ENCODE measurements at regions not wholly inside any gene's neighbourhood (a gene's known extent, or its start where the extent isn't known, plus 50 kb on each side); places are given as distances from the start of the nearest gene placed in this dataset.

DNA sequence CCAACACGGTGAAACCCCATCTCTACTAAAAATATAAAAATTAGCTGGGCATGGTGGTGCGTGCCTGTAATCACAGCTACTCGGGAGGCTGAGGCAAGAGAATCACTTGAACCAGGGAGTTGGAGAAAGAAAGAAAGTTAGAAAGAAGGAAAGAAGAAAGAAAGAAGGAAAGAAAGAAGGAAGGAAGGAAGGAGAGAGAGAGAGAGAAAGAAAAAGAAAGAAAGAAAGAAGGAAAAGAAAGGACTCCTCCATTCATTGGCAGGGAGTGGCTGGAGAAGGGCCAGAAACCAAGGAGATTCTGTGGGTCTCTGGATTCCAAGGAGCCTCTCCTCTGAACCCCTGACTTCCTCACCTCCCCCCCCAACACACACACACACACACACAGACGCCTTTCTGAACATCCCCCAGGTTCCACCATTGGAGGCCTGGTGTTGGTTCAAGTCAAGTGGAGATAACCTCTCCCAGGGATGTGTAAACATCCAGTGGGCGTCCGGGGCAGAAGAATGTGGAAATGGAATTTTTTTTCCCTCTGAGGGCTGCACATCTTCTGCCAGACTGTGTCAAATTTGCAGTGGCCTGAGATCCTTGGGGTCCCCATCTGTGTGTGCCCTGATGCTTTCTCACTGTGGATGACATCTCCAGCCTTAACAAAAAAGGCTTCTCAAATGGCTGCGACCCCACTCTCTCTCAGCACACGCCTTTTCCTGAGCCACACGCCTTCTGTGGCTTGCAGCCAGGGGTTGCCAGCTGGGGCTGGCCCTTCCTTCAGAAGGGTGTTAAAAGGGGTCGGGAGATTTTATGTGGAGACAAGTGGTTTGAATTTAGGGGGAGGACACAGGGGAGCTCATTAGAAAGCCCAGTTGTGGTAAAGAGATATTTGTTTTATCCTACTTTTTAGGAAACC, 109.3 kb upstream of the HAND1 start:
- Mint-ChIP-seq H3K4me3 (no peak overlapping the region), H3K9me3 (no peaks in the 10 kb centered on the region), H3K27me3 (ENCODE audit: low read depth in 3 of 3) (peaks cover 2 to 6% (median 4%) of the 10 kb centered on the region in 3 donors), H3K27ac (no peak overlapping the region), H3K4me1 (no peaks in the 10 kb centered on the region), H3K36me3 (no peaks in the 10 kb centered on the region)
- DNase-seq, result no peak

DNA sequence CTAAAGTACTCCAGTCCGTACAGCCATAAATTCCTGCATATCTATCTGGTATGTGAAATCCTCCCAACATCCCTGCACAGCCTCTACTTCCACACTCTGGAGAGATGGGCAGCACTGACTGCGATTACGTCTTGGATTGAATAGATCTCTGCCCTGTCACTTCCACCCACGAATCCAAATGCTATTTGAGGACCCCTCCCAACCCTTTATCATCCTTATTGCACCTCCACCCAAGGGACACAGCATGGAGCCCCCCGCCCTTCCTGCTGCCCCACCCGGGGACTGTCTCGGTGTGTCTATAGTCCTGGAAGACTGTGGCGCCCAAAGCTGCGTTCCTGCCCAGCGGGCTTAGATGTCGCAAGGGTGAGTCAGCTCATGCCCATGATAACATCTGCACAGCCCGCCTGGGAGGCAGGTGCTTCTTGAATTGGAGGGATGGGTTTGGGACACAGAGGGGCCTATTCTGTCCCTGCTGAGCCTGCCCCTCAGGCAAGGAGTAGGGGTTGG, 105.7 kb upstream of the HAND1 start:
- Mint-ChIP-seq H3K9me3 (no peaks in the 10 kb centered on the region), H3K4me3 (no peak overlapping the region), H3K36me3 (no peaks in the 10 kb centered on the region), H3K27me3 (ENCODE audit: low read depth in 3 of 3) (peaks cover 0 to 6% (median 4%) of the 10 kb centered on the region in 3 donors), H3K27ac (no peak overlapping the region), H3K4me1 (no peaks in the 10 kb centered on the region)
- DNase-seq, result no peak

DNA sequence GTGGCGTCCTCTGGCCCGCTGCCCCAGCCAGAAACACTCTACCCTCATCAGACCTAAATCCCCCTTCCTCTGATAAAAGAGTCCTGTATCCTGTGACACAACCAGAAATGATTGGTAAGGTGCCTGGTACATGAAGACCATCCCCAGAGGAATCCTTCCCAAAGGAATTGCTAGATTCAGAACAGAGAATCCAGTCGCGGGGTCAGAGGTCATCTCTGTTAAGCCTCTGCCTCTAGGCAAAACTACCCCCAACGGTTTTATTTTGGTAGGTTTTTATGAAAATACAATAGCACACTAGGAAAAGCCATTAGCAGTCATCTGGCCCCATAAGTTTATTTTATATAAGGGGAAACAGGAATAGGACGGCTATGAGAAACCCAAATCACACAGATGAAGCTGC, 102.4 kb upstream of the HAND1 start:
- no peaks in the 10 kb centered on the region for H3K4me1 Mint-ChIP-seq
- H3K36me3 Mint-ChIP-seq, result no peaks in the 10 kb centered on the region
- H3K4me3 Mint-ChIP-seq, result no peak overlapping the region
- peaks cover 2 to 7% (median 2%) of the 10 kb centered on the region in 3 donors for H3K27me3 Mint-ChIP-seq (ENCODE audit: low read depth in 3 of 3)
- no peaks in the 10 kb centered on the region for H3K9me3 Mint-ChIP-seq
- H3K27ac Mint-ChIP-seq, result no peak overlapping the region
- DNase-seq, result no peak

DNA sequence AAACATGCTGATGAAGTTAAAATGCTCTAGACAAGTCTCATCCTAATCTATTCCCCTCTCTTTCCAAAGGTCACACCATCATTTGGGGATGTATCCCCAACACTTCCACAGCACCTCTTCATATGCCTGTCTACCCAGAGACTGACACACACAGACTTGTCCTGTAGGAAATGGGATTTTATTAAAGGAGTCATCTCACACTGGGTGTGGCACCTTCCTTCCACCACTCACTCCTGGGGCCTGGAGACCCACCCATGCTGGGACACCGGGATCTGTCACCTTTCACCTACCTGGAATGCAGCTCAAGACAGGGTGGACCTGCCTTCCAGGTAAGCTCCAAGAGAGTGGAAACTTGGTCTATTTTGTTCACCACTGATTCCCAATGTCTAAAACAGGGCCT, 99.4 kb upstream of the HAND1 start:
- H3K9me3 Mint-ChIP-seq, result no peaks in the 10 kb centered on the region

DNA sequence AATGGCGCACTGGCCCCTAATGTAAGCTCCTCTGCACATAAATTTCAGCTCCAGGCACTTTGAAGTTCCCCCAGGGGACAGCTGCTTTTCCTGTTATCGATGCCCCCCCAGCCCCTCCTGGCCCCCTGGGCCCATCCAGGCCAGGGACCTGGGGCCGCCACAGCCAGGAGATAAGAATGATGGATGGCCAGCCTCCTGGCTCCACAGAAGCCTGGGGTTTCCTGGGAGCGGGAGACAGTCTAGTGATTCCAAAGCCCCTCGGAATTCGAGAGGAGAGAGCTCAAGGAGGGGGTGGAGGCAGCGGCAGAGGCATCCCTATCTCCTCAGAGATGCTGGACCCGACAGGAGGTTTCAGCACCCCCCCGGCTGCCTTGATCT, 98.4 kb upstream of the HAND1 start:
- peaks cover under 1 to 12% (median 2%) of the 10 kb centered on the region in 3 donors for H3K27me3 Mint-ChIP-seq (ENCODE audit: low read depth in 3 of 3)

More for the DNA sequence above, 99.4 kb upstream of the HAND1 start:
- Mint-ChIP-seq H3K27ac (no peak overlapping the region), H3K27me3 (ENCODE audit: low read depth in 3 of 3) (peaks cover 0 to 10% (median 2%) of the 10 kb centered on the region in 3 donors), H3K4me1 (no peaks in the 10 kb centered on the region), H3K36me3 (no peaks in the 10 kb centered on the region), H3K4me3 (no peak overlapping the region)
- no peak for DNase-seq

DNA sequence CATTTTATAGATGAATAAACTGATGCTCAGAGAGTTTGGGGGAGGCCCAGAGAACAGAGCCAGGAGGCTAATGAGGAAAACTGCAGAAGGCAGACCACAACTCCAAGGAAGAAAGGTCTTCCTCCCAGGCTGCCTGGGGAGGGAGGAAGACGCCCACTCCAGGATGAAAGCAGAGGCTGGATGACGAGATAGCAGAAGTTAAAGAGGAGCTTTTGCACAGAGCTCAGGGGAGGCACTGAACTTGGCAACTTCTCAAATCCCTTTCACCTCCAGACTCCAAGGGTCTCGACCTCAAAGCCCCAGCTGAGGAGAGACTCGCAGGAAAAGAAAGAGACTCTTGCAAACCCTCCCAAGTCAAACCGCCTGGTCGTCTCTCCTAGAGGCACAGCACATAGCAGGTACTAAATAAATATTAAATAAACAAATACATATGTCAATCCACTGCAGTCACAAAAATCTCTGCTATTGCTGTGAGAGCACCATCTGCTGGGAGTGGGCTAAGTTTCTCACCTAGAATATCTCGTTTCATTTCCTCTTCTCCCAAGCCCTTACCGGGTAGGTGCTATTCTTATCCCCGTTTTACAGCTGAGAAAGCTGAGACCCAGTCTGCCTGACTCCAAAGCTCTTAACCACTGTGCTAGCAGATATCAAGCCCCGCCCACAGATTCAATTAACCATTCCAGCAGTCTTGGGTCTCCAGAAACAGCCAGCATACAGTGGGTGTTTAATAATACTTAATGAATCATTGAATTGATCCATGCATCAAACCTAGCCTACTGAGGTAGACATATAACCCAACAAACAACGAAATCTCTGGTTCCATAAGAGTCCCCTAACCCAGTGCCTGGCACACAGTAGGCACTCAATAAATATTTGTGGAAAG, 97.8 kb upstream of the HAND1 start:
- Mint-ChIP-seq H3K27me3 (ENCODE audit: low read depth in 3 of 3) (peaks cover 2 to 12% (median 2%) of the 10 kb centered on the region in 3 donors), H3K9me3 (no peaks in the 10 kb centered on the region), H3K4me3 (no peak overlapping the region), H3K27ac (no peak overlapping the region), H3K36me3 (no peaks in the 10 kb centered on the region), H3K4me1 (no peaks in the 10 kb centered on the region)
- DNase-seq, result no peak

More for the DNA sequence above, 98.4 kb upstream of the HAND1 start:
- no peak overlapping the region for H3K4me3 Mint-ChIP-seq
- H3K4me1 Mint-ChIP-seq, result no peaks in the 10 kb centered on the region
- DNase-seq, result no peak
- no peaks in the 10 kb centered on the region for H3K36me3 Mint-ChIP-seq
- H3K27ac Mint-ChIP-seq, result no peak overlapping the region
- H3K9me3 Mint-ChIP-seq, result no peaks in the 10 kb centered on the region

DNA sequence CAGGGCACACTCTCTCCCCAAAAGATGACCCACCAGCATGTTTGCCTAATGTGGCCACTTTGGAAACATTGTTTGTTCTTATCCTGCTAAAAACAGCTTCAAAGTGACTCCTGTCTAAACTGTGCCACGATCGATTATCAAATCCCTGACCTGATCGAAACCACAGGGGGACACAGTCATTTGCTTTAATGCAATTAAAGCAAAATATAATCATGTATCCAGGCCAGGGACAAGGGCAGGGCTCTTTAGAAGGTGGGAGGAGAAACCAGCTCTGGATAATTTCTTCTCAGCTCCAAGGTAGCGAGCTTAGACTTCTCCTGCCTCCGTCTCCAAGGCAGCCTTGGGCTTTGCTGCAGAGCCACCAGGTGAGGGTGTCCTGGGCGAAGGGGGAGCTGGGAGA, 95.0 kb upstream of the HAND1 start:
- no peak overlapping the region for H3K27ac Mint-ChIP-seq
- no peak overlapping the region for H3K4me3 Mint-ChIP-seq
- H3K27me3 Mint-ChIP-seq (ENCODE audit: low read depth in 3 of 3), result peaks cover 2 to 14% (median 6%) of the 10 kb centered on the region in 3 donors
- no peaks in the 10 kb centered on the region for H3K4me1 Mint-ChIP-seq
- no peak for DNase-seq
- no peaks in the 10 kb centered on the region for H3K36me3 Mint-ChIP-seq
- H3K9me3 Mint-ChIP-seq, result no peaks in the 10 kb centered on the region

DNA sequence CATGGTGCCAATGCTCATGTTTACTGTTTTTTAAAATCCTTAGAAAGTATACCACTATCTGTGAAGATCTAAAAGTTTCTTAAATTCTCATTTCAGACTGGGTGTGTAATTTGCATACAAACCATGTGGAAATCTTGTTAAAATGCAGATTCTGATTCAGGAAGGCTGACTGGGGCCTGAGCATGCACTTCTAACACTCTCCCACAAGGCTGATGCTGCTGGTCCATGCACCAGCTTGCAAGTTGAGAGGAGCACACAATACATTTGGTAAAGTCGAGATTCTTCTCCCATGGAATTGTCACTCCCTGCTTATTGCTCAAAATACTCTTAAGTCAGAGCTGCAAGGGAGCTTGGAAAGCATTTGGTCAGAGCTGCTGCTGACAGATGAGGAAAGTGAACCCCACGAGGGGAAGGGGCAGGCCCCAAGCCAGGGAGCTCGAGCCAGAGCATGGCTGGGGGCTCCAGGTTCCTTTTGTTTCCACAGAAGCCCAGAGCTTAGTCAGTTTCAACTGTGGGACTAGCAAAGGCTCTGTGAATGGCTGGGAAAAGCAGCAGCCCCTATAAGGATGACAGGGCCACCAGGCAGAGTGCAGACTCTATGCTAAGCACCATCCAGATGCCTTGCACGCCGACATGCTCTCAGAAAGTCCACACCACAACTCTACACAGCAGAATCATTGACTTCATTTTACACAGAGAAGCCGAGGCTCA, 93.5 kb upstream of the HAND1 start:
- DNase-seq, result no peak
- no peak overlapping the region for H3K27ac Mint-ChIP-seq
- no peaks in the 10 kb centered on the region for H3K36me3 Mint-ChIP-seq
- no peak overlapping the region for H3K4me3 Mint-ChIP-seq
- H3K9me3 Mint-ChIP-seq, result no peaks in the 10 kb centered on the region
- no peaks in the 10 kb centered on the region for H3K4me1 Mint-ChIP-seq
- peaks cover 4 to 9% (median 4%) of the 10 kb centered on the region in 3 donors for H3K27me3 Mint-ChIP-seq (ENCODE audit: low read depth in 3 of 3)

DNA sequence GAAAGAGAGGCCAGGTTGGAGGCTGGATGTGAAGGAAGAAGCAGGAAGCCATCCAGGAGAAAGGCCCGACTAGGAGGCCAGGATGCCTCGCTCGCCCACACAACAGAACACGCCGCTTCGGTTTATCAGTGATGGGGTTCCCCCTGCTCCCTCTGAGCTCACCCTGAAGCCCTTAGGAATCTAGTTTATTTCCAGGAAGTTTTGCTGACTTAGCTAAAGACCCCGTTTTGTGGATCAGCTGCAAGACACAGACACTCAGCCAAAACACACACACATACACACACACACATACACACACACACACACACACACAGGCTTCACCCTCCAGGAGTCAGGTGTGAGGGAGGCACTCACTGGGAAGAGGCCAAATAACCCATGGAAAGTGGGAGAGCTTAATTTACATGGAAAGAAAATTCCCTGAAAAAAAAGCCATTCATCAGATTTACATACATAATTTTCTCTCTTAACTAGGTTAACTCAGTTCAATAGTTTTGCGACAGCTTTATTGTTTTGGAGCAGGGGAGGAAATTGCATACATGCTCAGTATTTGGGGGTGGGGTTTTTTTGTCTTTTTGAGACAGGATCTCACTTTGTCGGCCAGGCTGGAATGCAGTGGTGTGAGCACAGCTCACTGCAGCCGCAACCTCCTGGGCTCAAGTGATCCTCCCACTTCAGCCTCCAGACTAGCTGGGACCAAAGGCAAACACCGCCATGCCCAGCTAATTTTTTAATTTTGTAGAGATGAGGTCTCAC, 92.7 kb upstream of the HAND1 start:
- Mint-ChIP-seq H3K27ac (no peak overlapping the region), H3K36me3 (no peaks in the 10 kb centered on the region), H3K27me3 (ENCODE audit: low read depth in 3 of 3) (peaks cover 4 to 9% (median 5%) of the 10 kb centered on the region in 3 donors), H3K9me3 (no peaks in the 10 kb centered on the region), H3K4me1 (no peaks in the 10 kb centered on the region), H3K4me3 (no peak overlapping the region)
- no peak for DNase-seq

DNA sequence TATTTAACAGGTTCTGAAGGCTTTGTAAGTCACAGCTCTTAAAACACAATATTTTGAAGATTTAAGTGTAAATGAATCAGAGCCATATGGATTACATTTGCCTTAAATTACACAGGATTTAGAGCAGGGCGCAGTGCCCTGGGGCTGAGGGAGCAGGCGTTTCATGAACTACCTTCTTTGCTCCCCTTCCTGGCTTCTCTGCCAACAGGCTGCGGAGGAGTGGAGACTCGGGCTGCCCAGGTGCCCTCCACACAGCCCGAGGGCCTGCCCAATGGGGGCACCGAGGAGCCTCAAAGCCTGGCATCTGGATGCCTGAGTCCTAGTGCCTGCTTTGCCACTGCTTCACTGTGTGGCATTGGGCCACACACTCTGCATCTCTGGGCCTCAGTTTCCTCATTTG, 90.6 kb upstream of the HAND1 start:
- peaks cover 4 to 9% (median 6%) of the 10 kb centered on the region in 3 donors for H3K27me3 Mint-ChIP-seq (ENCODE audit: low read depth in 3 of 3)
- no peaks in the 10 kb centered on the region for H3K36me3 Mint-ChIP-seq
- no peaks in the 10 kb centered on the region for H3K4me1 Mint-ChIP-seq
- no peak overlapping the region for H3K27ac Mint-ChIP-seq
- H3K9me3 Mint-ChIP-seq, result no peaks in the 10 kb centered on the region
- H3K4me3 Mint-ChIP-seq, result no peak overlapping the region
- no peak for DNase-seq

DNA sequence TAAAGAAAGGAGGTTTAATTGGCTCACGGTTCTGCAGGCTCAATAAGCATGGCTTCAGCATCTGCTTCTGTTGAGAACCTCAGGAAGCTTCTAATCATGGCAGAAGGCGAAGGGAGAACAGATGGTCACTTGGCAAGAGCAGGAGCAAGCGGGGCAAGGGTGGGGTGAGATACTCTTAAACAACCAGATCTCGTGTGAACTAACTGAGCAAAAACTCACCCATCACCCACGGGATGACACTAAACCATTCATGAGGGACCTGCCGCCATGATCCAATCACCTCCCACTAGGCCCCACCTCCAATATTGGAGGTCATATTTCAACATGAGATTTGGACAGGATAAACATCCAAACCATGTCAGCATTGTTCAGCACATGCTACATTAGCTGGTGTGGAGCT, 89.1 kb upstream of the HAND1 start:
- H3K4me3 Mint-ChIP-seq, result no peak overlapping the region
- H3K4me1 Mint-ChIP-seq, result no peaks in the 10 kb centered on the region
- H3K36me3 Mint-ChIP-seq, result no peaks in the 10 kb centered on the region
- no peak overlapping the region for H3K27ac Mint-ChIP-seq
- no peak for DNase-seq
- no peaks in the 10 kb centered on the region for H3K9me3 Mint-ChIP-seq
- peaks cover 4 to 9% (median 7%) of the 10 kb centered on the region in 3 donors for H3K27me3 Mint-ChIP-seq (ENCODE audit: low read depth in 3 of 3)

DNA sequence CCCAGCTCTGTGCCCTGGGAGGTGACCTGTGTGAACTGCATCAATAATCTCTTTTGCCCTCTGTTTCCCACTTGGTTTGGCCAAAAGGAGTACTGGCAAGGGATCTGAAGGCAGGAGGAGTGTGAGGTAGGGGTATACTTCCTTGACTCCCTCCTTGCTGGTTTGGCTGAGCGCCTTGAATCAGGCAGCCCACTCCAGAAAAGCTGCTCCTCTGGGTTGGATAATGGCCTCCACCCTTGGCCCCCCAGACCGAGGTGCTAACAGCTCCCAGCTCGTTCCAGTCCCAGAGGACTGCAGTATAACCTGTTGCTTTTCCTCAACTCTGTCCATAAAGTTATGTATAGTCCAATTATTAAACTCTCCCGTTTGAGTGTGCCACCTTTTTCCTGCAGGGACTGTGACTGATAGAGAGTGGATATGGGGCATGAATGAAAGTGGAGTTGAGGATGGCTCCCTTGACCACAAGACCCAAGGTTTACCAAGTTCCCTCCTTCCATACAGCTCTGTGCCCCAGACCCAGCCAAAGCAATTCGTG, 88.2 kb upstream of the HAND1 start:
- H3K9me3 Mint-ChIP-seq, result no peaks in the 10 kb centered on the region
- no peaks in the 10 kb centered on the region for H3K4me1 Mint-ChIP-seq
- H3K4me3 Mint-ChIP-seq, result no peak overlapping the region
- peaks cover 4 to 9% (median 6%) of the 10 kb centered on the region in 3 donors for H3K27me3 Mint-ChIP-seq (ENCODE audit: low read depth in 3 of 3)
- DNase-seq, result no peak
- no peaks in the 10 kb centered on the region for H3K36me3 Mint-ChIP-seq
- H3K27ac Mint-ChIP-seq, result no peak overlapping the region

DNA sequence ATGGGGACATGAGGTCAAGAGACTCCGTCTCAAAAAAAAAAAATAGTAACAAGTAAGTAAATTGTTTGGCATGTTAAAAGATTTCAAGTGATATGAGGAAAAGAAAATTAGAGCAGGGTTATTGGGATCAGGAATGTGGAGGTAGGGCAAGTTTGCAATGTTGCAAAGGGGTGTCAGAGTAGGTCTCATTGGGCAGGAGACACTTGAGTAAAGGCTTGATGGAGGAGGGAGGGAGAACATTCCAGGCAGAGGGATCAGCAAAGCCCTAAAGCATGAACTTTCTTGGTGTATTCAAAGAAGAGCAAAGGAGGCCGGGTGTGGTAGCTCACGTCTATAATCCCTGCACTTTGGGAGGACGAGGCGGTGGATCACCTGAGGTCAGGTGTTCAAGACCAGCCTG, 87.1 kb upstream of the HAND1 start:
- peaks cover 4 to 9% (median 6%) of the 10 kb centered on the region in 3 donors for H3K27me3 Mint-ChIP-seq (ENCODE audit: low read depth in 3 of 3)
- no peak overlapping the region for H3K27ac Mint-ChIP-seq
- H3K4me3 Mint-ChIP-seq, result no peak overlapping the region
- no peak for DNase-seq
- H3K4me1 Mint-ChIP-seq, result no peaks in the 10 kb centered on the region
- H3K9me3 Mint-ChIP-seq, result no peaks in the 10 kb centered on the region
- H3K36me3 Mint-ChIP-seq, result no peaks in the 10 kb centered on the region
